ENCODE measurements at regions not wholly inside any gene's neighbourhood (a gene's known extent, or its start where the extent isn't known, plus 50 kb on each side); places are given as distances from the start of the nearest gene placed in this dataset.

GRCh38 chr3:154018100-154018696 lies 103.0 kb upstream of the ARHGEF26 start:
- no peak for DNase-seq

DNA sequence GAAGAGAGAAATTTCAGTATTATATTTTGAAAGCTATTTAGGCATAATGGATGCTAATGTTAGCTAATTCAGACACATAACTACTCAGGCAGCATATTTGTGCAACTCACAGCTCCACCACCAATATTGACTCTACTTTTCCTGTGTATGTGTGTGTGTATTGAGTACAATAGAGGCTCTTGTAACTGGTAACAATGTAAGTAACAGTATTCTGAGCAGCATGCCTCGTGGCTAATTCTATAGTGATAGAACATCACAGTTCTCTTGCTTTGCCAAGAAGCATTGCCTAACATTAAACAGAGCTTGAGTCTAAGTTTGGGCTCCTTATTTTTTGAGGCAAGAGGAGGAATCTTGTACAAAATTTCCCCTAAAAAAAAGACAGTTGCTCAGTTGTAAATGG lies 98.6 kb upstream of the ARHGEF26 start:
- no peak for DNase-seq

DNA sequence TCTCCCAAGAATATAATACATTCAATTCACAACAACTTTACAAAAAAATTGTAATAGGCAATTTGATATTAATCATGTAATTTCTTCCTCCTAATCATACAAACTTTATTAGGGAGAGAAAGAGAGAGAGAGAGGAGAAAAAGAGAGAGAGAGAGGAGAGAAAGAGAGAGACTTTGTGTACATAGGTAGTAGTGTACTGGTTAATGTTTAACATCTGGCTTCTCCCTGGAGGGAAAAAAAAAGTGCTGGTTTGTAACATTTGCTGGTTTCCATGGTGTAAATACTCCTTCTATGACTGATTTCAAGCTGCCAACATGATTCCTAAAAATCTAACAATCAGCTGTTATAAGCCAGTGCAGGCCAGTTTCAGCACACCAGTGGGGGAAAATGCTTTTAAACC lies 98.0 kb upstream of the ARHGEF26 start:
- no peak for DNase-seq

DNA sequence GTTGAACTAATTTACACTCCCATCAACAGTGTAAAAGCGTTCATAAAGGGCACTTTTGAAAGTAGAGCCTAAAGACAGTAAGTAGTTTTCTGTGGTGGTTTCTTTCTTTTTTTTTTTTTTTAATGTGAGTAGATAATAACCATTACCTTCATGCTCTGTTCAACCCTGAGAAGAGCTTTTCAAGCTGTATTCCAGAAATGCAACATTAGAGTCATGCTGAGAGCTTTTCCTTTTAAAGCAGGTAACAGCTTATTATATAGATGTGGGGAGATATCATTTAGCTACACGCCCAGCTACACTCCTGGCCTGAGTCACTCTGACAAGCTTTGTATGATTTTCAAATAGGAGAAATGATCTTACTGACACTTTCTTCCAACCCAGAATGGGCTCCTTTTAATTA lies 96.2 kb upstream of the ARHGEF26 start:
- DNase-seq = no peak

DNA sequence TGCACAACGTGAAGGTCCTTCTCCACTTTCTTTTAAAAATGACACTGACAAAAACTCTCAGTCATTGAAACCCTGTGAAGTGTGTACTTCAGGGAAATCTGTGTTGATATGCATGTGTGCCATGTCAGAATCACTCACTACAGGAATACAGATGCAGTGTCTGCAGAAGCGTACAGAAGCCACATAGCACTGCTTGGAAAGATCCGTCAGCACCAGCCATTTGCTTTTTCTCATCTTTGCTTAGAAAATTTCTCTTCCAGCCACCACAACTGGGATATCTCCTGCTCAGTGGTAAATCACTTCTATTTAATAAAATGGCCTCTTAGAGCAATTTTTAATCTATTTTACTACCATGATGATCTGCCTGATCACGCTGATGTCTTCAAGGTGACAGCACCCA lies 91.3 kb upstream of the ARHGEF26 start:
- DNase-seq = no peak

DNA sequence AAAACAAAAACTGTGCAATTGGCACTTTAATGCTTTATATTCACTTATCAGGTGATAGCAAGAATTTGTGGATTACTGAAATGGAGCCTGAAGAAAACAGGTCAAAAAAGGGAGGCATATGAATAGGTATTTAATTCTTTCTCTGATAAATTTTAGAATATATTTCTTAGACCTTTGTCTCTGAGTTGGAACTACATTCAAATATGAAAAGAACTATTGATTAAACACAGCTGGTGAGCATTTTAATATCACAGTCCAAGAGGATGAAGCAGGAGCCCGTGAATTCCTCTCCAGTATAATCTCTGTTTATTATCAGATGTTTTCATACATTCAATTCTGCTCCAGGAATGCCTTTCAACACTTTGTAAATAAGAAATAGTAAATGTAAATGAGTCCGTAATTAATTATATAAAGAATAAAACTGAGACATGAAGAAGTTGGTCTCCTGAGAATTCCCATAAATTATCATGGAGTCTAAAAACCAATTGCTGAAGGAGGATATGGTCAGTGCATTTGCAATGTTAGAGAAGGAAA lies 86.3 kb upstream of the ARHGEF26 start:
- DNase-seq = no peak

GRCh38 chr3:154040283-154040682 lies 80.9 kb upstream of the ARHGEF26 start:
- no peak for DNase-seq

GRCh38 chr3:154044671-154045070 lies 76.5 kb upstream of the ARHGEF26 start:
- no peak for DNase-seq

DNA sequence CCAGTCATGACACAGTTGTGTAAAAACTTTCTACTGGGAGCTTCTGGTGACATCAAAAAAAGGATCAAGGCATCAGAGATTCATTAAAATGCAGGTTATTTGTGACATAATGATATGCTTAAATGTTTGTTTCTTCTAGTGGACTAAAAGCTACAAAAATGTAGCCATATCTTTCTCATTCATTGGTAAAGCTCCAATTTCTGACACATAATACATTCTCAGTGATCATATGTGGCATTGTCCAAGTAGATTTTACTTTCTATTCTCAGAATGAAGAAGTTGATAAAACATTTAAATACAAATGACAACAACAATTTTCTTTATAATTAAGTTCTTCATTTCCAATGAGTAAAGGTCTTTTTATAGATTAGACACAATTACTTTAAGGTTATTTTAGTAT lies 71.0 kb upstream of the ARHGEF26 start:
- DNase-seq = no peak

DNA sequence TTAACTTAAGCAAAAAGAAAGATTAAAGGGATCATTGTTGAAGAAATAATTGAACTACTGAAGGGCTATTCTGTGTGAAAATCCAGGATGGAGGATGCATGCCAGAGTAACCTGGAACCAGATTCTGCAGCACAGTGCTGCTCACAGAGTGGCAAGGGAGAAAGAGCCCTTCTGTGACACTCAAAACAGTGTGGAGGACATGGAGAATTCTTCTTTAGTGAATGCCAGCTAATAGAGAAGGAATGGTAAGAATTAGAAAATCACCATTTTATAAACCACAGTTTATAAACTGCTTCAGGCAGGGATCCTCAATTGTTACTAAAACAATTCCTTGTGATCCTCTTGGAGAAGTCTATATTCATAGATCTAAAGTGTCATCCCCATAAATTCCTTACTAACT lies 70.4 kb upstream of the ARHGEF26 start:
- no peak for DNase-seq

DNA sequence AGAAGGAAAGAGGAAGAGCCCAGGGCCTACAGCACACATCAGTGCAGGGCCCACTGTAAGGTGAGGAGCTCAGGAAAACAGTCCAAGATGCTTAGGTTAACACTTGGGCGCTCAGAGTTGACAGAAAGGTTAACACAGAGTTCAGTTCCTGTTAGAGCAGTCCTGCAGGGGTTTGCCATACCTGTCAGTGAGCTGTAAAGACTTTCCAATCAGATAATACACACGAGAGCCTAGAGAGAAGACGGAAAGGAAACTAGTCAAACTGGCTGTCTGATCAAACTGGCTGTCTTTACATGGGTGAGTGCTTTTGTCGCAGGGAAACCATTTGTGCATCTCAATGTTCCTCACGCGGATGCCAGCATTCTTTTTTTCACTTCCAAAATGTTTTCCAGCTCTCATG lies 61.4 kb upstream of the ARHGEF26 start:
- no peak for DNase-seq

DNA sequence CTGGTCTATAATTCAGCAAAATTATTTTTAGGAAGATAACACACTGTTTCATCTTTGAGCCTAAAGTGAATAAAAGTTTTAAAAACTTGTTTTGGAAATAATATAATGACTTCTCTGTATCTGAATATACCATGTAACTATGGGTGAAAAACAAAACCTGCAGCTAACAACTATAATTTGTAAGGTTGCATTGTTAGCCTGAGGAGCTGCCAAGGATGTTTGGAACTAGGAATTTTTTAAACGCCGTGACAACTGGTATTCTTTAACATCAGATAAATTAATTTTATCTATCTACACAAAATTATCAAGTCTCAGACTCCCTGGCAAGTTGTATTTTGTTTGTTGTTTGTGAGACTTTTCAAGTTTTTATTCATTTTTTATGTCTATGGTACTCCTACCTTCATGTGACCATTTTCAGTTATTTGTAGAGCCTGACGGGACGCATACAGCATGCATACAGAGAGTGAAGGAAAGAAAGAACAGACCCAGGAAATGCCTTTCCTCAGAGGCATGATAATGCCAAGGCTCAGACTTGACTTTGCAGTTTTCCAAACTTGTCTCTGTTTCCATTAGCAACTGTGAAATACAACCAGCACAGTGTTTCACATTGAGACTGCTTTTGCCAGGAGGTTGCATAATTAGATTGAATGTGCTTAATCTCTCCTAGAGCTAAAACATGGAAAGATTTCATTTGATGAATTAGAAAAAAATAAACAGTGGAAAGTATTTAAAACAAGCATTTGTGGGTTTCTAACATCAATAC lies 60.8 kb upstream of the ARHGEF26 start:
- DNase-seq = no peak

DNA sequence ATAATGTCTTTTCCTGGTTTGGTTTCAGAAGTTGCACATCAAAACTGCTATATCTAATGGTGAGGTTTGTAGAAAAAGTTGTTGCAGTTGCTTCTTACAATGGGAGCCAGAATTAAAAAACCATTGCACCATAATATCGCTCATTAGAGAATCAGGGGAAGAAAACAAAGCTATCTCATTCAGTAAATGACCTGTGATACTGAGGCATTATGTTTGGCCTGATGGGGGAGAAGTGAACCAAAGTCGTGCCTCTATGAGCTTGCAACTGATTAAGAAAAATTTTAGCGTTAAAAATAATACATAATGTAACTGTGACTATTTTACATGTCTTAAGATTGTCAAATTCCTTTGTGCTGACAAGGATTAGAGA lies 60.2 kb upstream of the ARHGEF26 start:
- no peak for DNase-seq

DNA sequence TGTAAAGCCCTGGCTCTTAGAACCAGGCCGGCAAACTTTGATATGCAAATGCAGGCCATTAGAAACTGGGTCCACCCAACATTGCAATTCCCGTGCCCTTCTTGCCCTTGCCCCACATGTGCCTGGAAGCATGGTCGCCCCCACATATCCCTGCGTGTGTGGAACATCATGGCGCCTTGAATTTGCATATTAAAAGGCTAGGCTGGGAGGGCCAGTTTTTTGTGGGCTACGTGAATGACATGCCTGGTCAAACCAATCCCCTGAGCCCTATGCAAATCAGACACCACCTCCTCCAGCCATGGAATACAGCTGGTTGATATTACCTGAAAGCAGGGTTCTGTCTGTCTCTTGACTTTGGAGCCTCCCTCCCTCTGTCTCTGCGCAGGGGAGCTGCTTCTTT lies 58.7 kb upstream of the ARHGEF26 start:
- no peak for DNase-seq

DNA sequence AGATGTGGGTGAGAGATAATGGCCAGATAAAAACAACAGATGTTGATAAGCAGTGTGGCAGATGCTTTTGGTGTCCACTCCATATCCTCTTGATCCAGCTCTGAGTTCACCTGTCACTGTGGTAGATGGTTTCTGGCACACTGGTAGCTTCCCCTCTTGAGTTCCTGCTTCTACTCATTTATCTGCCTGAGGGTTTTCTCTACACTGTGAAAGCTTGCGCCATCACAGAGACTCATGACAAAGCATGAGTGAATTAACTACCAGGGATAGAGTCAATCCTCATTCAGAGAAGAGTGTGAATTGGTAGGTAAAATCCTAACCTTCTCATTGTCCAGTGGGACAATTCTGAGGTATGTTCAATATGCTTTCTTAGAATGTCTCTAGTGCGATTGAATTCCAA lies 50.0 kb upstream of the ARHGEF26 start:
- no peak for DNase-seq
